GM23338 (cell line): ENCODE measurements at regions not wholly inside any gene's neighbourhood (a gene's known extent, or its start where the extent isn't known, plus 50 kb on each side); places are given as distances from the start of the nearest gene placed in this dataset.

Experiments
- ATAC-seq: fragments of 200-7000 bp; cut with Tn5 transposase; 3 replicates; pipeline ENCODE4 v1.9.1; 2020
- DNase-seq: peaks from one replicate; pipeline ENCODE4 v3.0.0-alpha.2; 2015; ENCODE audit warnings: low spot score
- H2AFZ ChIP-seq: fragments of 200-600 bp; sonication (generic); 2 replicates; pipeline ENCODE4 v1.8.0; 2016; ENCODE audit warnings: antibody characterized with exemption, mild to moderate bottlenecking, moderate library complexity
- H3F3A ChIP-seq: fragments of 200-600 bp; sonication (generic); replicated peaks from 2 replicates; pipeline ENCODE4 v1.8.0; 2017; ENCODE audit warnings: antibody characterized with exemption, mixed run types, low read depth
- H3K27ac ChIP-seq: fragments of 200-600 bp; sonication (generic); 2 replicates; pipeline ENCODE4 v1.6.1; 2016; ENCODE audit warnings: low read depth
- H3K27me3 ChIP-seq: fragments of 200-600 bp; sonication (generic); 2 replicates; pipeline ENCODE4 v1.8.0; 2016; ENCODE audit warnings: mild to moderate bottlenecking, mixed run types, moderate library complexity; ENCODE audit not compliant: insufficient read depth
- H3K36me3 ChIP-seq: fragments of 200-600 bp; sonication (generic); 2 replicates; pipeline ENCODE4 v1.8.0; 2016; ENCODE audit warnings: mild to moderate bottlenecking; ENCODE audit not compliant: insufficient read depth
- H3K4me1 ChIP-seq: fragments of 200-600 bp; sonication (generic); 2 replicates; pipeline ENCODE4 v1.8.0; 2016; ENCODE audit warnings: mild to moderate bottlenecking, moderate library complexity; ENCODE audit not compliant: insufficient read depth
- H3K4me2 ChIP-seq: fragments of 200-600 bp; sonication (generic); 2 replicates; pipeline ENCODE4 v1.7.1; 2017; ENCODE audit warnings: mixed run types
- H3K4me3 ChIP-seq: fragments of 200-600 bp; sonication (generic); 2 replicates; pipeline ENCODE4 v1.6.1; 2016; ENCODE audit warnings: mixed run types
- H3K79me2 ChIP-seq: fragments of 200-600 bp; sonication (generic); replicated peaks from 2 replicates; pipeline ENCODE4 v1.8.0; 2017; ENCODE audit warnings: mild to moderate bottlenecking; ENCODE audit not compliant: insufficient read depth
- H3K9me2 ChIP-seq: fragments of 200-600 bp; sonication (generic); 2 replicates; pipeline ENCODE4 v1.8.0; 2017; ENCODE audit not compliant: insufficient read depth
- H4K20me1 ChIP-seq: fragments of 200-600 bp; sonication (generic); replicated peaks from 2 replicates; pipeline ENCODE4 v1.8.0; 2017; ENCODE audit warnings: mild to moderate bottlenecking; ENCODE audit not compliant: insufficient read depth
- H3K27ac Mint-ChIP-seq: 2 replicates; pipeline ENCODE4 v1.8.0; 2020; ENCODE audit warnings: inconsistent platforms, mild to moderate bottlenecking, moderate library complexity, mixed read lengths
- H3K27me3 Mint-ChIP-seq: 3 replicates; pipeline ENCODE4 v1.8.0; 2022; ENCODE audit warnings: low read depth, mild to moderate bottlenecking, moderate library complexity, mixed read lengths, inconsistent platforms; ENCODE audit not compliant: insufficient read depth, poor library complexity
- H3K36me3 Mint-ChIP-seq: 3 replicates; pipeline ENCODE4 v1.8.0; 2021; ENCODE audit warnings: low read depth, mild to moderate bottlenecking, inconsistent platforms, moderate library complexity, mixed read lengths
- H3K4me1 Mint-ChIP-seq: 3 replicates; pipeline ENCODE4 v1.8.0; 2020; ENCODE audit warnings: mild to moderate bottlenecking, inconsistent platforms, mixed read lengths
- H3K4me3 Mint-ChIP-seq: 3 replicates; pipeline ENCODE4 v1.8.0; 2021; ENCODE audit warnings: moderate library complexity, mild to moderate bottlenecking, inconsistent platforms, mixed read lengths
- H3K9me3 Mint-ChIP-seq: 3 replicates; pipeline ENCODE4 v1.8.0; 2020; ENCODE audit warnings: moderate library complexity, mild to moderate bottlenecking, inconsistent platforms, mixed read lengths
- CREB1 ChIP-seq: fragments of 250-450 bp; sonication (Bioruptor Pico); IDR thresholded peaks from 2 replicates; pipeline ENCODE4 v1.5.0; 2020; ENCODE audit warnings: low read depth, mild to moderate bottlenecking, moderate library complexity
- EZH2 ChIP-seq: fragments of 200-600 bp; sonication (generic); IDR thresholded peaks from one replicate; pipeline ENCODE4 v1.8.0; 2017; ENCODE audit warnings: antibody characterized with exemption, mild to moderate bottlenecking, low read depth; ENCODE audit not compliant: unreplicated experiment
- EZH2phosphoT487 ChIP-seq: fragments of 200-600 bp; sonication (generic); IDR thresholded peaks from one replicate; pipeline ENCODE4 v1.8.1; 2018; ENCODE audit warnings: antibody characterized with exemption; ENCODE audit not compliant: unreplicated experiment
- JUNB ChIP-seq: IDR thresholded peaks from one replicate; pipeline ENCODE4 v1.6.1; 2016; ENCODE audit warnings: antibody characterized with exemption; ENCODE audit not compliant: unreplicated experiment
- NANOG ChIP-seq: IDR thresholded peaks from 2 replicates; pipeline ENCODE4 v1.6.1; 2016; ENCODE audit warnings: antibody characterized with exemption, borderline replicate concordance
- POLR2AphosphoS5 ChIP-seq: IDR thresholded peaks from 2 replicates; pipeline ENCODE4 v1.6.1; 2016; ENCODE audit warnings: antibody characterized with exemption, low read depth
- STAT1 ChIP-seq: IDR thresholded peaks from one replicate; pipeline ENCODE4 v1.6.1; 2016; ENCODE audit warnings: antibody characterized with exemption; ENCODE audit not compliant: unreplicated experiment
- ZNF331 ChIP-seq: fragments of 250-450 bp; sonication (Bioruptor Pico); IDR thresholded peaks from 2 replicates; pipeline ENCODE4 v1.5.0; 2020; ENCODE audit warnings: low read depth, mild to moderate bottlenecking, moderate library complexity
- TF ChIP-seq, protein P1 (sequence below): IDR thresholded peaks from 2 replicates; pipeline ENCODE4 v1.6.1; 2016; ENCODE audit warnings: antibody characterized with exemption
- TF ChIP-seq, protein P2 (sequence below), 2 experiments: fragments of 200-600 bp in 1 of 2; sonication (generic) in 1 of 2; conservative IDR thresholded peaks; 2 replicates each; pipeline versions ENCODE4 v1.5.1 to v1.6.1; 2016 to 2017; ENCODE audit warnings: antibody characterized with exemption in 2 of 2, low read depth in 2 of 2, mild to moderate bottlenecking in 2 of 2, moderate library complexity in 1 of 2

DNA sequence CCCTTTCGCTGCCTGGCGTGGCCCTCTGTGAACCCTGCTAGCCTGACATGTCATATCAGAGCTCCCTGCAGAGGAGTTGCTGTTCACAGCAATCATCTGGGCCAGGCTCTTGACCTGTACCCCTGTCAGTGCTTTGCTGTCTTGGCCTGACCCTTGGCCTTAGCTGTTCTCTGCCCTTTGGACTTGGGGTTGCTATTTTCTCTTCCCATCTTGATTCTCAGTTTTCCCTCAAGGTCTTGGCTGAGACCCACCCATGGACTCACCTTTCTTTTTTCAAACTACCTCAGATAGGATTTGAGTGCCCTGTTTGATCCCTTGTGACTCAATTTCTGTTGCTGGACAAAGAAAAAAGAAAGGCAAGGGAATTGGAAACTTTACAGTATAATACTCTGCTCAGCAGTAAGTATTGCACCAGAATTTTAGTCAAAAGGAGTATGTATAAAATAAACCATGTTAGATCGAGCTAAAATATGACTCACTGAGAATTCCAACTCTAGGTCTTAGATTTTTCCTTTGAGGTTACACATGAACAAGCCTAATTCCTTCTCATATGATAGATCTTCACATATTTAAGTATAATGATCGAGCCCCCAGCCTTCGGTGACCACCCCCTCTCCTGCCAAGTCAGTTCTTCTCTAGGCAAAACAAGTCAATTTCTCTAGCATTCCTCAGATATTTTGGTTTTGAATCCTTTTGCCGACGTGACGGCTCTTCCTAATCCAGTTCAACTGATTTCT is 110.5 kb downstream of the NGF start:
- H3K36me3 Mint-ChIP-seq = no peaks in the 10 kb centered on the region
- ATAC-seq (no peak), DNase-seq (no peak)
- H3K9me2 ChIP-seq = peaks cover 13% of the 10 kb centered on the region
- no peaks in the 10 kb centered on the region for H3F3A ChIP-seq
- no peaks in the 10 kb centered on the region for H3K4me1 ChIP-seq
- no peaks in the 10 kb centered on the region for H3K4me1 Mint-ChIP-seq
- no peak overlapping the region for H3K27ac Mint-ChIP-seq
- no peaks in the 10 kb centered on the region for H3K79me2 ChIP-seq
- H3K36me3 ChIP-seq = no peaks in the 10 kb centered on the region
- H4K20me1 ChIP-seq = no peaks in the 10 kb centered on the region
- H3K27me3 ChIP-seq = no peaks in the 10 kb centered on the region
- H3K4me2 ChIP-seq = no peak overlapping the region
- H3K4me3 Mint-ChIP-seq = no peak overlapping the region
- H3K27me3 Mint-ChIP-seq = peaks cover 1% of the 10 kb centered on the region
- 0 out of 2 replicates have a peak overlapping the region, but pooled peaks have one; percentile 56 for H2AFZ ChIP-seq
- H3K27ac ChIP-seq = no peak overlapping the region
- TF ChIP-seq, protein P1, sequence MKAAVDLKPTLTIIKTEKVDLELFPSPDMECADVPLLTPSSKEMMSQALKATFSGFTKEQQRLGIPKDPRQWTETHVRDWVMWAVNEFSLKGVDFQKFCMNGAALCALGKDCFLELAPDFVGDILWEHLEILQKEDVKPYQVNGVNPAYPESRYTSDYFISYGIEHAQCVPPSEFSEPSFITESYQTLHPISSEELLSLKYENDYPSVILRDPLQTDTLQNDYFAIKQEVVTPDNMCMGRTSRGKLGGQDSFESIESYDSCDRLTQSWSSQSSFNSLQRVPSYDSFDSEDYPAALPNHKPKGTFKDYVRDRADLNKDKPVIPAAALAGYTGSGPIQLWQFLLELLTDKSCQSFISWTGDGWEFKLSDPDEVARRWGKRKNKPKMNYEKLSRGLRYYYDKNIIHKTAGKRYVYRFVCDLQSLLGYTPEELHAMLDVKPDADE = no peak
- TF ChIP-seq, protein P2, sequence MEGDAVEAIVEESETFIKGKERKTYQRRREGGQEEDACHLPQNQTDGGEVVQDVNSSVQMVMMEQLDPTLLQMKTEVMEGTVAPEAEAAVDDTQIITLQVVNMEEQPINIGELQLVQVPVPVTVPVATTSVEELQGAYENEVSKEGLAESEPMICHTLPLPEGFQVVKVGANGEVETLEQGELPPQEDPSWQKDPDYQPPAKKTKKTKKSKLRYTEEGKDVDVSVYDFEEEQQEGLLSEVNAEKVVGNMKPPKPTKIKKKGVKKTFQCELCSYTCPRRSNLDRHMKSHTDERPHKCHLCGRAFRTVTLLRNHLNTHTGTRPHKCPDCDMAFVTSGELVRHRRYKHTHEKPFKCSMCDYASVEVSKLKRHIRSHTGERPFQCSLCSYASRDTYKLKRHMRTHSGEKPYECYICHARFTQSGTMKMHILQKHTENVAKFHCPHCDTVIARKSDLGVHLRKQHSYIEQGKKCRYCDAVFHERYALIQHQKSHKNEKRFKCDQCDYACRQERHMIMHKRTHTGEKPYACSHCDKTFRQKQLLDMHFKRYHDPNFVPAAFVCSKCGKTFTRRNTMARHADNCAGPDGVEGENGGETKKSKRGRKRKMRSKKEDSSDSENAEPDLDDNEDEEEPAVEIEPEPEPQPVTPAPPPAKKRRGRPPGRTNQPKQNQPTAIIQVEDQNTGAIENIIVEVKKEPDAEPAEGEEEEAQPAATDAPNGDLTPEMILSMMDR (conservative IDR thresholded peaks at IDR 0.05; ENCODE audit: low read depth in 2 of 2) = no peak
- TF ChIP-seq POLR2AphosphoS5 (no peak), CREB1 (CRISPR knock-in tag) (no peak), EZH2phosphoT487 (no peak), EZH2 (no peak), JUNB (no peak), NANOG (no peak), ZNF331 (CRISPR knock-in tag) (no peak)
- H3K9me3 Mint-ChIP-seq = no peaks in the 10 kb centered on the region
- no peak overlapping the region for H3K4me3 ChIP-seq

DNA sequence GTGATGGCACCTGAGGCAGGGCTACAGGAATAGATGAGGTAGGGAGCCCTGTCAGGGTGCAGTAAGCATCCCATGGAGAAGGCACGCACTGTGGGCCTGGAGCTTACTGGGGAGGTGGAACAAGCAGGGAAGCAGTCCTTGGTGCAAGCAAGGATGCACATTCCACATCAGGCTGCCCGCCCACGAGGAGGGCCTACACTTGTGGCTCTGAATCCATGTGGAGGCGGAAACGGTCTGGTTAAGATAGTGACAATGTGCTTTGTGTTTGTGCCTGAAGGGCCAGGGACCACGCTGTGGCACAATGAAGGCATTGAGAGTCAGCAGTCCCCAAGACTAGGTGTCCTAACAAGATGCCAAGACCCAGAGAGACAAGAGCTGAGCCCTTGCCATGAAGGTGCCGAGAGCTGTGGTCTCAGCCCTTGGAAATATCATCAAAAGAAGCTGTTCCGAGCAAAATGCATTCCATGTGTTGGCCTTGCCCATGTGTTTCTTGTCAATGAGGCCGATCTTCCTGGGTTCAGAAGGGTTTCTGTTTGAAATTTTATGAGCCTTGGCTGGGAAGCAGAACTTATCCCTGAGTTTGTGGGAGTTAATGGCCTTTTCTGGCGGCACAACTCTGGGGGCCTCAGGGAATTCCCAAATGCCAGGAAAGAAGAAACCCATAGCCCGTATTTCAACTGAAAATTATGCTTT is 111.9 kb downstream of the NGF start:
- no peak overlapping the region for H3K27ac Mint-ChIP-seq
- Histone ChIP-seq H3K79me2 (no peaks in the 10 kb centered on the region), H3K4me1 (peaks cover 5% of the 10 kb centered on the region; the same call in 1 of the 2 replicates), H3K9me2 (peaks cover 20% of the 10 kb centered on the region), H3K4me3 (no peak overlapping the region), H3F3A (no peaks in the 10 kb centered on the region), H3K27me3 (no peaks in the 10 kb centered on the region), H3K27ac (no peak overlapping the region), H3K36me3 (no peaks in the 10 kb centered on the region), H4K20me1 (no peaks in the 10 kb centered on the region), H2AFZ (0 out of 2 replicates have a peak overlapping the region, but pooled peaks have one; percentile 43), H3K4me2 (no peak overlapping the region)
- ATAC-seq (no peak), DNase-seq (no peak)
- H3K4me1 Mint-ChIP-seq = peaks cover 5% of the 10 kb centered on the region
- H3K9me3 Mint-ChIP-seq = no peaks in the 10 kb centered on the region
- H3K4me3 Mint-ChIP-seq = no peak overlapping the region
- H3K36me3 Mint-ChIP-seq = no peaks in the 10 kb centered on the region
- peaks cover 4% of the 10 kb centered on the region for H3K27me3 Mint-ChIP-seq
- TF ChIP-seq JUNB (no peak), EZH2phosphoT487 (no peak), STAT1 (no peak), NANOG (no peak)
- TF ChIP-seq, protein P2 (conservative IDR thresholded peaks at IDR 0.05; ENCODE audit: low read depth in 2 of 2) = no peak
- TF ChIP-seq, protein P1 = no peak
